ENCODE measurements at regions not wholly inside any gene's neighbourhood (a gene's known extent, or its start where the extent isn't known, plus 50 kb on each side); places are given as distances from the start of the nearest gene placed in this dataset.

GRCh38 chr2:6776125-6776524 lies 89.6 kb downstream of the CMPK2 start:
- no peak for DNase-seq (ENCODE audit: low read depth)

- DNase-seq (ENCODE audit: low read depth) = no peak
Observed at GRCh38 chr2:6777626-6778025, 88.1 kb downstream of the CMPK2 start.

- DNase-seq (ENCODE audit: low read depth) = peak; percentile 89
Observed at GRCh38 chr2:6780765-6781274, 84.9 kb downstream of the CMPK2 start.

- DNase-seq (ENCODE audit: low read depth) = no peak
Observed at GRCh38 chr2:6782517-6783237, 83.0 kb downstream of the CMPK2 start.

- DNase-seq (ENCODE audit: low read depth) = no peak
Observed at GRCh38 chr2:6783238-6783614, 82.5 kb downstream of the CMPK2 start.

GRCh38 chr2:6784291-6784690 lies 81.4 kb downstream of the CMPK2 start:
- DNase-seq (ENCODE audit: low read depth) = peak; percentile 19

GRCh38 chr2:6785493-6785892 lies 80.2 kb downstream of the CMPK2 start:
- peak; percentile 35 for DNase-seq (ENCODE audit: low read depth)

GRCh38 chr2:6787376-6787775 lies 78.3 kb downstream of the CMPK2 start:
- DNase-seq (ENCODE audit: low read depth) = no peak

GRCh38 chr2:6788614-6789013 lies 77.1 kb downstream of the CMPK2 start:
- DNase-seq (ENCODE audit: low read depth) = no peak

GRCh38 chr2:6789559-6790138 lies 76.1 kb downstream of the CMPK2 start:
- DNase-seq (ENCODE audit: low read depth) = no peak

- no peak for DNase-seq (ENCODE audit: low read depth)
Observed at GRCh38 chr2:6791682-6792081, 74.0 kb downstream of the CMPK2 start.

- no peak for DNase-seq (ENCODE audit: low read depth)
Observed at GRCh38 chr2:6792883-6793282, 72.8 kb downstream of the CMPK2 start.

GRCh38 chr2:6793371-6793770 lies 72.3 kb downstream of the CMPK2 start:
- peak; percentile 23 for DNase-seq (ENCODE audit: low read depth)

GRCh38 chr2:6793913-6794312 lies 71.8 kb downstream of the CMPK2 start:
- no peak for DNase-seq (ENCODE audit: low read depth)

- DNase-seq (ENCODE audit: low read depth) = no peak
Observed at GRCh38 chr2:6794448-6794847, 71.3 kb downstream of the CMPK2 start.
